ENCODE measurements at regions not wholly inside any gene's neighbourhood (a gene's known extent, or its start where the extent isn't known, plus 50 kb on each side); places are given as distances from the start of the nearest gene placed in this dataset.

- Histone ChIP-seq H3K27ac (no peak overlapping the region), H3K36me3 (no peaks in the 10 kb centered on the region), H3K27me3 (no peaks in the 10 kb centered on the region), H3K9me3 (no peaks in the 10 kb centered on the region), H3K4me3 (replicated peaks in 1 of 3) (no peak overlapping the region), H3K4me1 (no peaks in the 10 kb centered on the region)
- WGBS, 2 donors, result 89 to 92% methylated on average over 12 of the region's 12 CpGs
- intact Hi-C loops (cut with DNase I), result no loop called here
- no peak for DNase-seq
- no peak for TF ChIP-seq POLR2A (IDR thresholded peaks at IDR 0.05)
- no peak for TF ChIP-seq CTCF (IDR thresholded peaks at IDR 0.05)
Measured at GRCh38 chr14:94953541-94954260, 183.8 kb upstream of the GSC start.

- no peak for TF ChIP-seq CTCF (IDR thresholded peaks at IDR 0.05)
- TF ChIP-seq POLR2A (IDR thresholded peaks at IDR 0.05), result no peak
- Histone ChIP-seq H3K36me3 (no peaks in the 10 kb centered on the region), H3K4me3 (replicated peaks in 1 of 3) (no peak overlapping the region), H3K27me3 (no peaks in the 10 kb centered on the region), H3K9me3 (no peaks in the 10 kb centered on the region), H3K27ac (no peak overlapping the region), H3K4me1 (no peaks in the 10 kb centered on the region)
- 70 to 71% methylated on average over 7 of the region's 7 CpGs for WGBS, 2 donors
- DNase-seq, result no peak
- intact Hi-C loops (cut with DNase I), result no loop called here
Measured at GRCh38 chr14:94952097-94952496, 182.2 kb upstream of the GSC start.

GRCh38 chr14:94946244-94946643 is 176.3 kb upstream of the GSC start:
- H3K27ac ChIP-seq, result no peak overlapping the region
- no peak for TF ChIP-seq CTCF (IDR thresholded peaks at IDR 0.05)
- TF ChIP-seq POLR2A (IDR thresholded peaks at IDR 0.05), result no peak
- H3K36me3 ChIP-seq, result no peaks in the 10 kb centered on the region
- intact Hi-C loops (cut with DNase I), result no loop called here
- H3K4me3 ChIP-seq (replicated peaks in 1 of 3), result no peak overlapping the region
- H3K27me3 ChIP-seq, result no peaks in the 10 kb centered on the region
- H3K4me1 ChIP-seq, result no peaks in the 10 kb centered on the region
- WGBS, 2 donors, result 84 to 92% methylated on average over 3 of the region's 3 CpGs
- DNase-seq, result no peak
- no peaks in the 10 kb centered on the region for H3K9me3 ChIP-seq

- no peak overlapping the region for H3K27ac ChIP-seq
- H3K4me3 ChIP-seq (replicated peaks in 1 of 3), result no peak overlapping the region
- H3K9me3 ChIP-seq, result no peaks in the 10 kb centered on the region
- H3K4me1 ChIP-seq, result no peaks in the 10 kb centered on the region
- WGBS, 2 donors, result 86 to 92% methylated on average over 8 of the region's 8 CpGs
- TF ChIP-seq CTCF (IDR thresholded peaks at IDR 0.05), result no peak
- no peak for TF ChIP-seq POLR2A (IDR thresholded peaks at IDR 0.05)
- intact Hi-C loops (cut with DNase I), result no loop called here
- no peak for DNase-seq
- H3K27me3 ChIP-seq, result no peaks in the 10 kb centered on the region
- no peaks in the 10 kb centered on the region for H3K36me3 ChIP-seq
Measured at GRCh38 chr14:94945615-94946014, 175.7 kb upstream of the GSC start.

GRCh38 chr14:94944636-94945258 is 174.8 kb upstream of the GSC start:
- no peak overlapping the region for H3K27ac ChIP-seq

More at GRCh38 chr14:94944636-94945258, 174.8 kb upstream of the GSC start:
- 88 to 95% methylated on average over 7 of the region's 7 CpGs for WGBS, 2 donors
- TF ChIP-seq POLR2A (IDR thresholded peaks at IDR 0.05), result no peak
- no peak for TF ChIP-seq CTCF (IDR thresholded peaks at IDR 0.05)
- no peaks in the 10 kb centered on the region for H3K4me1 ChIP-seq
- intact Hi-C loops (cut with DNase I), result no loop called here
- H3K27me3 ChIP-seq, result no peaks in the 10 kb centered on the region
- no peak for DNase-seq
- H3K9me3 ChIP-seq, result no peaks in the 10 kb centered on the region
- H3K4me3 ChIP-seq (replicated peaks in 1 of 3), result no peak overlapping the region
- H3K36me3 ChIP-seq, result no peaks in the 10 kb centered on the region

All from thyroid gland (tissue), 4 donors.